HCT116 (cell line): ENCODE measurements at regions not wholly inside any gene's neighbourhood (a gene's known extent, or its start where the extent isn't known, plus 50 kb on each side); places are given as distances from the start of the nearest gene placed in this dataset.

Experiments
- ATAC-seq: fragments of 200-7000 bp; cut with Tn5 transposase; 2 replicates; pipeline ENCODE4 v1.9.1; 2020; ENCODE audit warnings: mild to moderate bottlenecking, moderate library complexity
- BruUV-seq: library from RNA; stranded (reverse); fragments of 400-500 nt; replicated peaks from 2 replicates; lab custom pipeline; 2021; lab: Mats Ljungman, UMichigan
- CTCF ChIA-PET: fragments of 300-600 bp; sonication (Branson Sonifier 250); formaldehyde crosslinking; loops from one replicate; lab custom pipeline; 2021; ENCODE audit warnings: antibody characterized with exemption; lab: Charles Lee
- POLR2A ChIA-PET: fragments of 300-600, 350-600 bp; sonication (Branson Sonifier 250); formaldehyde crosslinking; loops from one replicate; lab custom pipeline; 2021; ENCODE audit warnings: antibody characterized with exemption; lab: Charles Lee
- RAD21 ChIA-PET, 2 experiments: fragments of 300-600 bp; sonication (Branson Sonifier 250); formaldehyde crosslinking; loops; one replicate each; lab custom pipeline; 2023; ENCODE audit warnings: low total read pairs in 2 of 2; ENCODE audit not compliant: uncharacterized antibody in 2 of 2, unreplicated experiment in 2 of 2, low non-redundant PET in 1 of 2; lab: Charles Lee
- DNase-seq: peaks from one replicate; pipeline ENCODE4 v3.0.0-alpha.2; 2010; ENCODE audit warnings: low read depth, low spot score
- H2AFZ ChIP-seq: fragments of 200-600 bp; shearing (Covaris generic), sonication (generic); 2 replicates; pipeline ENCODE4 v1.6.1; 2017; ENCODE audit warnings: low read depth, mixed run types, mixed read lengths, antibody characterized with exemption, low read length; ENCODE audit not compliant: poor library complexity, severe bottlenecking
- H3K27ac ChIP-seq: 2 replicates; pipeline ENCODE4 v1.5.1; 2012; ENCODE audit warnings: low read depth, low read length
- H3K27me3 ChIP-seq: fragments of 200-600 bp; sonication (generic); 2 replicates; pipeline ENCODE4 v1.6.1; 2016; ENCODE audit warnings: mixed run types, low read length, mixed read lengths; ENCODE audit not compliant: insufficient read depth
- H3K36me3 ChIP-seq, 2 experiments: fragments of 200-500 bp in 1 of 2; fragments of 200-600 bp in 1 of 2; sonication (Bioruptor generic) in 1 of 2; sonication (generic) in 1 of 2; 2 replicates each; pipeline versions ENCODE4 v1.5.1 to v1.6.1; 2014 to 2016; ENCODE audit warnings: low read length in 2 of 2, inconsistent platforms in 1 of 2, mixed read lengths in 1 of 2, mixed run types in 1 of 2; ENCODE audit not compliant: insufficient read depth in 2 of 2, control insufficient read depth in 1 of 2
- H3K4me1 ChIP-seq, 2 experiments: fragments of 200-600 bp in 1 of 2; sonication (generic) in 1 of 2; 2 replicates each; pipeline versions ENCODE4 v1.5.1 to v1.6.1; 2012 to 2017; ENCODE audit warnings: low read length in 2 of 2, inconsistent platforms in 1 of 2, mild to moderate bottlenecking in 1 of 2, mixed read lengths in 1 of 2, mixed run types in 1 of 2, moderate library complexity in 1 of 2; ENCODE audit not compliant: insufficient read depth in 2 of 2, control insufficient read depth in 1 of 2
- H3K4me2 ChIP-seq: fragments of 200-600 bp; sonication (generic); 2 replicates; pipeline ENCODE4 v1.6.1; 2017; ENCODE audit warnings: mixed run types, low read length, mixed read lengths
- H3K4me3 ChIP-seq, 2 experiments: fragments of 200-600 bp in 1 of 2; sonication (generic) in 1 of 2; replicated peaks in 1 of 2; 2 replicates each; pipeline ENCODE4 v1.5.1; 2011 to 2016; ENCODE audit warnings: low read length in 2 of 2, control low read depth in 1 of 2, low read depth in 1 of 2, mild to moderate bottlenecking in 1 of 2, mixed read lengths in 1 of 2, mixed run types in 1 of 2
- H3K79me2 ChIP-seq: fragments of 200-600 bp; sonication (generic); 2 replicates; pipeline ENCODE4 v1.6.1; 2017; ENCODE audit warnings: mild to moderate bottlenecking, mixed run types, low read length, moderate library complexity, mixed read lengths; ENCODE audit not compliant: insufficient read depth
- H3K9ac ChIP-seq: fragments of 200-600 bp; sonication (generic); 2 replicates; pipeline ENCODE4 v1.6.1; 2016; ENCODE audit warnings: low read length, mixed read lengths
- H3K9me2 ChIP-seq: fragments of 200-600 bp; sonication (generic), shearing (Covaris generic); 2 replicates; pipeline ENCODE4 v1.6.1; 2017; ENCODE audit warnings: mixed run types, mild to moderate bottlenecking, moderate library complexity; ENCODE audit not compliant: insufficient read depth
- H3K9me3 ChIP-seq, 2 experiments: fragments of 200-500 bp in 1 of 2; fragments of 200-600 bp in 1 of 2; sonication (Bioruptor generic) in 1 of 2; sonication (generic) in 1 of 2; 2 replicates each; pipeline ENCODE4 v1.6.1; 2014 to 2017; ENCODE audit warnings: low read length in 2 of 2, mixed read lengths in 2 of 2, inconsistent platforms in 1 of 2, low read depth in 1 of 2, mild to moderate bottlenecking in 1 of 2, mixed run types in 1 of 2, moderate library complexity in 1 of 2; ENCODE audit not compliant: control insufficient read depth in 1 of 2, insufficient read depth in 1 of 2
- H4K20me1 ChIP-seq: fragments of 200-600 bp; sonication (generic), shearing (Covaris generic); 2 replicates; pipeline ENCODE4 v1.6.1; 2017; ENCODE audit warnings: mixed run types, mild to moderate bottlenecking, moderate library complexity; ENCODE audit not compliant: insufficient read depth
- ELF1 ChIP-seq: IDR thresholded peaks from 2 replicates; pipeline ENCODE4 v1.6.1; 2012; ENCODE audit warnings: low read depth, borderline replicate concordance
- FOSL1 ChIP-seq: IDR thresholded peaks from 2 replicates; pipeline ENCODE4 v1.6.1; 2012; ENCODE audit warnings: low read depth
- RAD21 ChIP-seq: IDR thresholded peaks from 2 replicates; pipeline ENCODE4 v1.6.1; 2012; ENCODE audit warnings: low read depth, mild to moderate bottlenecking
- REST ChIP-seq: IDR thresholded peaks from 2 replicates; pipeline ENCODE4 v1.6.1; 2012; ENCODE audit warnings: low read depth
- ZFX ChIP-seq: fragments of 450-650 bp; IDR thresholded peaks from 2 replicates; pipeline ENCODE4 v1.6.1; 2017
- intact Hi-C: fragments of 100-400 bp; cut with micrococcal nuclease; formaldehyde crosslinking; loops from 2 replicates; pipeline ENCODE4 v1.10.0; 2022
- TF ChIP-seq, protein P1 (sequence below): IDR thresholded peaks from 2 replicates; pipeline ENCODE4 v1.6.1; 2012

DNA sequence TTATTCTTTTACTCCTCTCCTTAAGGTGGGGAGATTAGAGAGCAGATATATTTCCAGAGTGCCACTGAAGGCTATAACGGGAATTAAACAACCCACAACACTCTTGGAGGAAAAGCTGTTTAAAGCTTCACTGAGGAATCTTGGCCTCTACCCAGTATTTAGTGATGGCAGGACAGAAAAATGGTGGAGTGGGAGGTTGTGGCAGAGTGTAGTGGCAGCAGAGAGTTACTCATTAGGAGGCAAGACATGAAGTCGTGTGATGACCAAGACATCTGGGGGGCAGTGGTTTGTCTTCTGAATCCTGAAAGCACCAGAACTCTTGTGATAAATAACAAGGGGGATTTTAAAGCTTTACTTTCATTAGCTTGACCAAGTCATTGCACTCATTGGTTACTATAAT lies 563.5 kb upstream of the SLITRK5 start (continued):
- no peak for TF ChIP-seq REST
- TF ChIP-seq, all 23 proteins: peak for 0

DNA sequence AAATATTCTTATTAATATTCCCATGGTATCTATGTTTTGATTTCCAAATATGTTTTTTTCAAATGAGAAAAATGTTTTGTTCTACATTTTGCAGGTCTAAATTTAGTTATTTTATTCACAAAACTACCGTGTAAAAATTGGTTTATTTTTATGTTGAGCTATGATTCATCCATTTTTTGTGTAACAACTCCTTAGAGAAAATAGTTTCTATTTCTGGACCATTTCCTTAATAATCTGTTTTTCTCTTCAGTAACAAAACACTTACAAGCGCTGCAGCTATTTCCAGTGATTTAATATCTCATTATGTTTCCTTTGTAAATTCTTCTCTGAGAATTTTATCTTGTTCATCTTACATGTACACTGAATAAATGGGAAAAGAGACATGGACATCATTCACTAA lies 550.7 kb upstream of the SLITRK5 start:
- BruUV-seq = no TSS peak
- Histone ChIP-seq H3K4me2 (no peak overlapping the region), H3K4me3 (no peak overlapping the region), H3K27me3 (no peaks in the 10 kb centered on the region), H3K9me2 (no peaks in the 10 kb centered on the region), H3K36me3 (no peaks in the 10 kb centered on the region), H3K9ac (no peak overlapping the region), H3K79me2 (no peaks in the 10 kb centered on the region), H3K9me3 (no peaks in the 10 kb centered on the region), H3K4me1 (peaks cover 4 to 12% of the 10 kb centered on the region in 2 experiments), H2AFZ (no peak overlapping the region), H3K27ac (no peak overlapping the region), H4K20me1 (no peaks in the 10 kb centered on the region)
- RAD21 ChIA-PET = no interaction called here
- CTCF ChIA-PET = no interaction called here
- no peak for TF ChIP-seq RAD21
- TF ChIP-seq FOSL1 = no peak
- TF ChIP-seq ELF1 = no peak
- TF ChIP-seq, protein P1, sequence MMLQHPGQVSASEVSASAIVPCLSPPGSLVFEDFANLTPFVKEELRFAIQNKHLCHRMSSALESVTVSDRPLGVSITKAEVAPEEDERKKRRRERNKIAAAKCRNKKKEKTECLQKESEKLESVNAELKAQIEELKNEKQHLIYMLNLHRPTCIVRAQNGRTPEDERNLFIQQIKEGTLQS = no peak
- TF ChIP-seq ZFX = no peak
- intact Hi-C loops = no loop called here
- DNase-seq = no peak
- POLR2A ChIA-PET = no interaction called here
- ATAC-seq = no peak
